ENCODE measurements at regions not wholly inside any gene's neighbourhood (a gene's known extent, or its start where the extent isn't known, plus 50 kb on each side); places are given as distances from the start of the nearest gene placed in this dataset.

GRCh38 chr11:81819462-81819861, 914.2 kb downstream of the FAM181B start:
- CTCF ChIA-PET (ENCODE audit: unreplicated experiment): no interaction called here
- H4K20me1 ChIP-seq (ENCODE audit: insufficient read depth, low read length): no peaks in the 10 kb centered on the region
- no peaks in the 10 kb centered on the region for H3K79me2 ChIP-seq (ENCODE audit: insufficient read depth, low read depth, low read length)
- no peaks in the 10 kb centered on the region for H3K36me3 ChIP-seq (ENCODE audit: insufficient read depth, low read length)
- H3K4me2 ChIP-seq (ENCODE audit: low read length): no peak overlapping the region
- no peak for DNase-seq (ENCODE audit: low spot score)
- no peaks in the 10 kb centered on the region for H3K9me2 ChIP-seq (ENCODE audit: insufficient read depth, low read length)
- BruUV-seq (replicated peaks): no TSS peak
- H3K4me3 ChIP-seq (ENCODE audit: low read depth, low read length, poor library complexity, severe bottlenecking): no peak overlapping the region
- POLR2A ChIA-PET: interaction anchor here (0.6 to 1.7 kb wide), 2 partner anchors 14 to 44 kb away, joined by 3 to 5 read pairs; no protein-coding TSS in a partner anchor
- no peaks in the 10 kb centered on the region for H3K4me1 ChIP-seq (ENCODE audit: insufficient read depth, low read length, poor library complexity, severe bottlenecking)
- no peaks in the 10 kb centered on the region for H3K9me3 ChIP-seq (ENCODE audit: low read length)
- TF ChIP-seq CTCF (conservative IDR thresholded peaks at IDR 0.05; ENCODE audit: low read length) (no peak), EZH2phosphoT487 (IDR thresholded peaks at IDR 0.05; ENCODE audit: borderline replicate concordance, low read depth, low read length) (no peak)
- H3K27ac ChIP-seq (ENCODE audit: low read depth, low read length, poor library complexity, severe bottlenecking): no peak overlapping the region
- intact Hi-C loops (cut with micrococcal nuclease; ENCODE audit: unreplicated experiment): no loop called here
- no peak overlapping the region for H2AFZ ChIP-seq (ENCODE audit: low read length)

- H3K79me2 ChIP-seq (ENCODE audit: insufficient read depth, low read depth, low read length): no peaks in the 10 kb centered on the region
- no peak for DNase-seq (ENCODE audit: low spot score)
- no peaks in the 10 kb centered on the region for H3K9me2 ChIP-seq (ENCODE audit: insufficient read depth, low read length)
- POLR2A ChIA-PET: interaction anchor here (0.6 to 1.3 kb wide), 3 partner anchors 8 to 257 kb away, joined by 3 to 4 read pairs (median 3); no protein-coding TSS in a partner anchor
- no TSS peak for BruUV-seq (replicated peaks)
- peak overlapping the region; percentile 83 for H2AFZ ChIP-seq (ENCODE audit: low read length)
- H3K36me3 ChIP-seq (ENCODE audit: insufficient read depth, low read length): no peaks in the 10 kb centered on the region
- H3K9me3 ChIP-seq (ENCODE audit: low read length): no peaks in the 10 kb centered on the region
- no peaks in the 10 kb centered on the region for H4K20me1 ChIP-seq (ENCODE audit: insufficient read depth, low read length)
- CTCF ChIA-PET (ENCODE audit: unreplicated experiment): interaction anchor here (1.0 kb wide), 1 partner anchor 17 kb away, joined by 3 read pairs; no protein-coding TSS in a partner anchor
- H3K4me3 ChIP-seq (ENCODE audit: low read depth, low read length, poor library complexity, severe bottlenecking): no peak overlapping the region
- TF ChIP-seq CTCF (conservative IDR thresholded peaks at IDR 0.05; ENCODE audit: low read length) (no peak), EZH2phosphoT487 (IDR thresholded peaks at IDR 0.05; ENCODE audit: borderline replicate concordance, low read depth, low read length) (no peak)
- peaks cover 14% of the 10 kb centered on the region for H3K4me1 ChIP-seq (ENCODE audit: insufficient read depth, low read length, poor library complexity, severe bottlenecking)
- intact Hi-C loops (cut with micrococcal nuclease; ENCODE audit: unreplicated experiment): no loop called here
- no peak overlapping the region for H3K27ac ChIP-seq (ENCODE audit: low read depth, low read length, poor library complexity, severe bottlenecking)
- H3K4me2 ChIP-seq (ENCODE audit: low read length): peak overlapping the region; percentile 46
These were observed 928.8 kb downstream of the FAM181B start for GRCh38 chr11:81804858-81805257.

- ChIA-PET CTCF (ENCODE audit: unreplicated experiment) (no interaction called here), POLR2A (no interaction called here)
- TF ChIP-seq EZH2phosphoT487 (IDR thresholded peaks at IDR 0.05; ENCODE audit: borderline replicate concordance, low read depth, low read length): no peak
- TF ChIP-seq CTCF (conservative IDR thresholded peaks at IDR 0.05; ENCODE audit: low read length): no peak
- Histone ChIP-seq H3K4me2 (ENCODE audit: low read length) (no peak overlapping the region), H2AFZ (ENCODE audit: low read length) (no peak overlapping the region), H3K9me2 (ENCODE audit: insufficient read depth, low read length) (no peaks in the 10 kb centered on the region), H3K27ac (ENCODE audit: low read depth, low read length, poor library complexity, severe bottlenecking) (no peak overlapping the region), H3K4me3 (ENCODE audit: low read depth, low read length, poor library complexity, severe bottlenecking) (no peak overlapping the region), H3K36me3 (ENCODE audit: insufficient read depth, low read length) (no peaks in the 10 kb centered on the region), H3K4me1 (ENCODE audit: insufficient read depth, low read length, poor library complexity, severe bottlenecking) (peaks cover 14% of the 10 kb centered on the region), H3K9me3 (ENCODE audit: low read length) (no peaks in the 10 kb centered on the region), H4K20me1 (ENCODE audit: insufficient read depth, low read length) (no peaks in the 10 kb centered on the region), H3K79me2 (ENCODE audit: insufficient read depth, low read depth, low read length) (no peaks in the 10 kb centered on the region)
- no peak for DNase-seq (ENCODE audit: low spot score)
- intact Hi-C loops (cut with micrococcal nuclease; ENCODE audit: unreplicated experiment): no loop called here
- no TSS peak for BruUV-seq (replicated peaks)
These were observed 931.1 kb downstream of the FAM181B start for GRCh38 chr11:81802591-81802990.
